Right lobe of liver (tissue), 4 donors: ENCODE measurements at regions not wholly inside any gene's neighbourhood (a gene's known extent, or its start where the extent isn't known, plus 50 kb on each side); places are given as distances from the start of the nearest gene placed in this dataset.

Experiments
- CTCF ChIP-seq, 4 donors: fragments of 200-600 bp in 3 of 4; fragments of 450-650 bp in 1 of 4; IDR thresholded peaks; one replicate each; pipeline versions ENCODE4 v1.5.1 to v1.8.0; 2016 to 2022; ENCODE audit warnings: antibody characterized with exemption in 4 of 4, mild to moderate bottlenecking in 2 of 4
- POLR2A ChIP-seq: fragments of 450-650 bp; IDR thresholded peaks from one replicate; pipeline ENCODE4 v1.6.1; 2017; ENCODE audit warnings: antibody characterized with exemption, mild to moderate bottlenecking
- donor health status: DM: no; HTN: no; CAD: no.
- donor health status: DM: no; HTN: no; CAD: no.
- donor health status: DM: no; HTN: yes; CAD: no.

- TF ChIP-seq CTCF (IDR thresholded peaks at IDR 0.05) (no peak), POLR2A (no peak)
Measured at GRCh38 chr1:114231301-114231700, 77.6 kb upstream of the SYT6 start.
